ENCODE measurements at regions not wholly inside any gene's neighbourhood (a gene's known extent, or its start where the extent isn't known, plus 50 kb on each side); places are given as distances from the start of the nearest gene placed in this dataset.

- DNase-seq (ENCODE audit: low read depth) = no peak
These were observed 2312.6 kb downstream of the PCDH9 start for GRCh38 chr13:64917566-64917965.

GRCh38 chr13:64912141-64912540 lies 2318.0 kb downstream of the PCDH9 start:
- peak; percentile 85 for DNase-seq (ENCODE audit: low read depth)

GRCh38 chr13:64910096-64910495 lies 2320.0 kb downstream of the PCDH9 start:
- no peak for DNase-seq (ENCODE audit: low read depth)

- DNase-seq (ENCODE audit: low read depth) = no peak
These were observed 2321.0 kb downstream of the PCDH9 start for GRCh38 chr13:64909184-64909583.

- no peak for DNase-seq (ENCODE audit: low read depth)
These were observed 2330.1 kb downstream of the PCDH9 start for GRCh38 chr13:64900039-64900438.

- DNase-seq (ENCODE audit: low read depth) = no peak
These were observed 2345.2 kb downstream of the PCDH9 start for GRCh38 chr13:64884976-64885375.

- no peak for DNase-seq (ENCODE audit: low read depth)
These were observed 2353.0 kb downstream of the PCDH9 start for GRCh38 chr13:64877176-64877575.

- DNase-seq (ENCODE audit: low read depth) = no peak
These were observed 2358.4 kb downstream of the PCDH9 start for GRCh38 chr13:64871742-64872141.

GRCh38 chr13:64869539-64869938 lies 2360.6 kb downstream of the PCDH9 start:
- DNase-seq (ENCODE audit: low read depth) = no peak

GRCh38 chr13:64867856-64868255 lies 2362.3 kb downstream of the PCDH9 start:
- no peak for DNase-seq (ENCODE audit: low read depth)

GRCh38 chr13:64866331-64866730 lies 2363.8 kb downstream of the PCDH9 start:
- no peak for DNase-seq (ENCODE audit: low read depth)

- peak; percentile 40 for DNase-seq (ENCODE audit: low read depth)
These were observed 2374.6 kb downstream of the PCDH9 start for GRCh38 chr13:64855506-64855905.

- no peak for DNase-seq (ENCODE audit: low read depth)
These were observed 2380.1 kb downstream of the PCDH9 start for GRCh38 chr13:64850017-64850416.

- no peak for DNase-seq (ENCODE audit: low read depth)
These were observed 2380.9 kb downstream of the PCDH9 start for GRCh38 chr13:64849196-64849595.

GRCh38 chr13:64847767-64848166 lies 2382.4 kb downstream of the PCDH9 start:
- DNase-seq (ENCODE audit: low read depth) = no peak

- no peak for DNase-seq (ENCODE audit: low read depth)
These were observed 2385.0 kb downstream of the PCDH9 start for GRCh38 chr13:64845110-64845509.

- peak; percentile 25 for DNase-seq (ENCODE audit: low read depth)
These were observed 2411.1 kb downstream of the PCDH9 start for GRCh38 chr13:64819081-64819480.

- peak; percentile 41 for DNase-seq (ENCODE audit: low read depth)
These were observed 2412.4 kb downstream of the PCDH9 start for GRCh38 chr13:64817691-64818090.

GRCh38 chr13:64810750-64811149 lies 2419.4 kb downstream of the PCDH9 start:
- peak; percentile 42 for DNase-seq (ENCODE audit: low read depth)

GRCh38 chr13:64808704-64809103 lies 2421.4 kb downstream of the PCDH9 start:
- no peak for DNase-seq (ENCODE audit: low read depth)

GRCh38 chr13:64801768-64802167 lies 2428.4 kb downstream of the PCDH9 start:
- DNase-seq (ENCODE audit: low read depth) = no peak

GRCh38 chr13:64798422-64798821 lies 2431.7 kb downstream of the PCDH9 start:
- no peak for DNase-seq (ENCODE audit: low read depth)

- no peak for DNase-seq (ENCODE audit: low read depth)
These were observed 2436.5 kb downstream of the PCDH9 start for GRCh38 chr13:64793592-64793991.

- DNase-seq (ENCODE audit: low read depth) = peak; percentile 14
These were observed 2437.0 kb downstream of the PCDH9 start for GRCh38 chr13:64793131-64793530.

- no peak for DNase-seq (ENCODE audit: low read depth)
These were observed 2438.8 kb downstream of the PCDH9 start for GRCh38 chr13:64791373-64791772.
